Liver (tissue), 8 donors: ENCODE measurements at regions not wholly inside any gene's neighbourhood (a gene's known extent, or its start where the extent isn't known, plus 50 kb on each side); places are given as distances from the start of the nearest gene placed in this dataset.

Source experiments
- DNase-seq: peaks from one replicate; pipeline ENCODE4 v3.0.0-alpha.2; 2017; ENCODE audit warnings: low spot score
- H3K27ac ChIP-seq, 2 donors: one replicate each; pipeline ENCODE4 v1.7.0; 2013; ENCODE audit warnings: inconsistent platforms in 2 of 2, low read length in 2 of 2, control low read depth in 1 of 2, low read depth in 1 of 2, mild to moderate bottlenecking in 1 of 2
- H3K27me3 ChIP-seq, 4 donors: one replicate each; pipeline versions ENCODE4 v1.6.1 to v1.7.0; 2013; ENCODE audit warnings: low read length in 3 of 4, inconsistent platforms in 1 of 4, mild to moderate bottlenecking in 1 of 4, moderate library complexity in 1 of 4; ENCODE audit not compliant: control insufficient read depth in 4 of 4, insufficient read depth in 4 of 4
- H3K36me3 ChIP-seq, 4 donors: one replicate each; pipeline versions ENCODE4 v1.6.1 to v1.7.0; 2013; ENCODE audit warnings: low read length in 3 of 4, mild to moderate bottlenecking in 3 of 4, low read depth in 1 of 4, moderate library complexity in 1 of 4; ENCODE audit not compliant: control insufficient read depth in 4 of 4, insufficient read depth in 3 of 4
- H3K4me1 ChIP-seq, 4 donors: one replicate each; pipeline versions ENCODE4 v1.6.1 to v1.7.0; 2013; ENCODE audit warnings: low read length in 3 of 4, mild to moderate bottlenecking in 3 of 4, moderate library complexity in 1 of 4; ENCODE audit not compliant: control insufficient read depth in 4 of 4, insufficient read depth in 4 of 4
- H3K4me3 ChIP-seq, 3 donors: one replicate each; pipeline versions ENCODE4 v1.6.1 to v1.7.0; 2013; ENCODE audit warnings: low read length in 3 of 3, control low read depth in 1 of 3, low read depth in 1 of 3, mild to moderate bottlenecking in 1 of 3
- H3K9ac ChIP-seq, 2 donors: one replicate each; pipeline ENCODE4 v1.7.0; 2013; ENCODE audit warnings: low read length in 2 of 2, mild to moderate bottlenecking in 2 of 2, moderate library complexity in 2 of 2, control low read depth in 1 of 2, low read depth in 1 of 2
- H3K9me3 ChIP-seq, 4 donors: one replicate each; pipeline versions ENCODE4 v1.6.1 to v1.7.0; 2013; ENCODE audit warnings: low read length in 3 of 4; ENCODE audit not compliant: control insufficient read depth in 4 of 4
- EGR1 ChIP-seq, 2 donors: IDR thresholded peaks; 2 replicates each; pipeline ENCODE4 v1.6.1; 2016 to 2018; ENCODE audit warnings: antibody characterized with exemption in 2 of 2, low read depth in 2 of 2
- FOXA1 ChIP-seq: IDR thresholded peaks from 2 replicates; pipeline ENCODE4 v1.6.1; 2016; ENCODE audit warnings: antibody characterized with exemption
- FOXA2 ChIP-seq: IDR thresholded peaks from 2 replicates; pipeline ENCODE4 v1.6.1; 2016; ENCODE audit warnings: antibody characterized with exemption
- GABPA ChIP-seq, 2 donors: IDR thresholded peaks in 1 of 2; conservative IDR thresholded peaks in 1 of 2; 2 replicates each; pipeline ENCODE4 v1.6.1; 2016; ENCODE audit warnings: antibody characterized with exemption in 2 of 2, mild to moderate bottlenecking in 1 of 2, moderate library complexity in 1 of 2
- HNF4A ChIP-seq, 2 donors: conservative IDR thresholded peaks; 2 replicates each; pipeline ENCODE4 v1.6.1; 2016; ENCODE audit warnings: antibody characterized with exemption in 2 of 2, mild to moderate bottlenecking in 2 of 2
- HNF4G ChIP-seq: IDR thresholded peaks from 2 replicates; pipeline ENCODE4 v1.6.1; 2016; ENCODE audit warnings: antibody characterized with exemption
- JUND ChIP-seq, 2 donors: IDR thresholded peaks; 2 replicates each; pipeline ENCODE4 v1.6.1; 2016; ENCODE audit warnings: antibody characterized with exemption in 2 of 2
- NR2F2 ChIP-seq: IDR thresholded peaks from 2 replicates; pipeline ENCODE4 v1.6.1; 2016; ENCODE audit warnings: antibody characterized with exemption
- RAD21 ChIP-seq, 2 donors: IDR thresholded peaks; 2 replicates each; pipeline ENCODE4 v1.6.1; 2016; ENCODE audit warnings: antibody characterized with exemption in 2 of 2, mild to moderate bottlenecking in 2 of 2
- REST ChIP-seq: IDR thresholded peaks from 2 replicates; pipeline ENCODE4 v1.6.1; 2016; ENCODE audit warnings: antibody characterized with exemption, mild to moderate bottlenecking
- RXRA ChIP-seq, 2 donors: IDR thresholded peaks; 2 replicates each; pipeline ENCODE4 v1.6.1; 2017 to 2018; ENCODE audit warnings: antibody characterized with exemption in 2 of 2, mild to moderate bottlenecking in 1 of 2
- SP1 ChIP-seq: IDR thresholded peaks from 2 replicates; pipeline ENCODE4 v1.6.1; 2018; ENCODE audit warnings: antibody characterized with exemption, mild to moderate bottlenecking
- TAF1 ChIP-seq: conservative IDR thresholded peaks from 2 replicates; pipeline ENCODE4 v1.6.1; 2016; ENCODE audit warnings: antibody characterized with exemption, mild to moderate bottlenecking
- YY1 ChIP-seq: IDR thresholded peaks from 2 replicates; pipeline ENCODE4 v1.6.1; 2016; ENCODE audit warnings: antibody characterized with exemption, mild to moderate bottlenecking
- WGBS: extraction: QIAGEN DNeasy Blood & Tissue Kit; methylation state at CpG from one replicate; pipeline ENCODE4 v1.1.7; 2013; 5-methylcytosine and 5-hydroxymethylcytosine counted together
- TF ChIP-seq, protein P1 (sequence below): IDR thresholded peaks from 2 replicates; pipeline ENCODE4 v1.6.1; 2016; ENCODE audit warnings: antibody characterized with exemption
- TF ChIP-seq, protein P2 (sequence below): fragments of 150-350 bp; IDR thresholded peaks from 2 replicates; pipeline ENCODE4 v1.5.1; 2017; ENCODE audit warnings: improper control_type of control experiment, low read depth, low read length; ENCODE audit not compliant: missing input control
- TF ChIP-seq, protein P3 (sequence below): IDR thresholded peaks from 2 replicates; pipeline ENCODE4 v1.6.1; 2016; ENCODE audit warnings: antibody characterized with exemption
- TF ChIP-seq, protein P4 (sequence below): IDR thresholded peaks from 2 replicates; pipeline ENCODE4 v1.6.1; 2016; ENCODE audit warnings: antibody characterized with exemption
- donor health status: healthy.
- donor health status: healthy.
- donor health status: healthy.
- donor health status: healthy.
- donor health status: healthy.

DNA sequence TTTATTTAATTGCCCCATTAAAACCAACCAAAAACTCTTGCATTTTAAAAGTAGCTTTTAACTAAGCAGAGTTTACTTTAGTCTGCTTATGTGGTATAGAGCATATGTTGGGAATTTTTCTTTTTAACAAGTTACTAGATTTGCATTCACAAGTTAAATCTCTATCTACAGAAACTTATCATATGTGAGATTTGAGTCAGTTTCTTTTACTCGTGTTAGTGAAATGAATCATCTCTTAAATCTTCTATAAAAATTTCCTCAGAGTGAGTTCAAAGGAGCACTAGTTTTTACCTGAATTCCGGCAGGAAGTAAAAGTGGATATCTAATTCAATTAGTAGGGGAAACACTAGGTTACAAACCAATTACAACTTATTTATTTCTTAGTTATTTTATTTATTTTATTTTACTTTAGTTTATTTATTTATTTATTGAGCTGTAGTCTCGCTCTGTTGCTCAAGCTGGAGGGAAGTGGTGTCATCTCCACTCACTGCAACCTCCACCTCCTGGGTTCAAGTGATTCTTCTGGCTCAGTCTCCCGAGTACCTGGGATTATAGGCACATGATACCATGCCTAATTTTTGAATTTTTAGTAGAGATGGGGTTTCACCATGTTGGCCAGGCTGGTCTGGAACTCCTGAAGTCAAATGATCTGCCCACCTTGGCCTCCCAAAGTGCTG lies 1609.6 kb upstream of the B3GALT2 start:
- Histone ChIP-seq H3K4me3 (no peak overlapping the region), H3K4me1 (no peaks in the 10 kb centered on the region), H3K27ac (no peak overlapping the region), H3K9me3 (no peaks in the 10 kb centered on the region), H3K36me3 (no peaks in the 10 kb centered on the region), H3K9ac (no peak overlapping the region), H3K27me3 (no peaks in the 10 kb centered on the region)
- DNase-seq = no peak
- 76% methylated on average over 4 of the region's 4 CpGs for WGBS
- TF ChIP-seq, protein P1, sequence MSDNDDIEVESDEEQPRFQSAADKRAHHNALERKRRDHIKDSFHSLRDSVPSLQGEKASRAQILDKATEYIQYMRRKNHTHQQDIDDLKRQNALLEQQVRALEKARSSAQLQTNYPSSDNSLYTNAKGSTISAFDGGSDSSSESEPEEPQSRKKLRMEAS = no peak
- no peak for TF ChIP-seq HNF4A (conservative IDR thresholded peaks at IDR 0.05)
- TF ChIP-seq REST = no peak
- no peak for TF ChIP-seq FOXA1
- TF ChIP-seq JUND (IDR thresholded peaks at IDR 0.05) = no peak
- TF ChIP-seq YY1 = no peak
- TF ChIP-seq HNF4G = no peak
- TF ChIP-seq SP1 = no peak
- TF ChIP-seq, protein P2, sequence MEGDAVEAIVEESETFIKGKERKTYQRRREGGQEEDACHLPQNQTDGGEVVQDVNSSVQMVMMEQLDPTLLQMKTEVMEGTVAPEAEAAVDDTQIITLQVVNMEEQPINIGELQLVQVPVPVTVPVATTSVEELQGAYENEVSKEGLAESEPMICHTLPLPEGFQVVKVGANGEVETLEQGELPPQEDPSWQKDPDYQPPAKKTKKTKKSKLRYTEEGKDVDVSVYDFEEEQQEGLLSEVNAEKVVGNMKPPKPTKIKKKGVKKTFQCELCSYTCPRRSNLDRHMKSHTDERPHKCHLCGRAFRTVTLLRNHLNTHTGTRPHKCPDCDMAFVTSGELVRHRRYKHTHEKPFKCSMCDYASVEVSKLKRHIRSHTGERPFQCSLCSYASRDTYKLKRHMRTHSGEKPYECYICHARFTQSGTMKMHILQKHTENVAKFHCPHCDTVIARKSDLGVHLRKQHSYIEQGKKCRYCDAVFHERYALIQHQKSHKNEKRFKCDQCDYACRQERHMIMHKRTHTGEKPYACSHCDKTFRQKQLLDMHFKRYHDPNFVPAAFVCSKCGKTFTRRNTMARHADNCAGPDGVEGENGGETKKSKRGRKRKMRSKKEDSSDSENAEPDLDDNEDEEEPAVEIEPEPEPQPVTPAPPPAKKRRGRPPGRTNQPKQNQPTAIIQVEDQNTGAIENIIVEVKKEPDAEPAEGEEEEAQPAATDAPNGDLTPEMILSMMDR = no peak
- no peak for TF ChIP-seq TAF1
- TF ChIP-seq, protein P3, sequence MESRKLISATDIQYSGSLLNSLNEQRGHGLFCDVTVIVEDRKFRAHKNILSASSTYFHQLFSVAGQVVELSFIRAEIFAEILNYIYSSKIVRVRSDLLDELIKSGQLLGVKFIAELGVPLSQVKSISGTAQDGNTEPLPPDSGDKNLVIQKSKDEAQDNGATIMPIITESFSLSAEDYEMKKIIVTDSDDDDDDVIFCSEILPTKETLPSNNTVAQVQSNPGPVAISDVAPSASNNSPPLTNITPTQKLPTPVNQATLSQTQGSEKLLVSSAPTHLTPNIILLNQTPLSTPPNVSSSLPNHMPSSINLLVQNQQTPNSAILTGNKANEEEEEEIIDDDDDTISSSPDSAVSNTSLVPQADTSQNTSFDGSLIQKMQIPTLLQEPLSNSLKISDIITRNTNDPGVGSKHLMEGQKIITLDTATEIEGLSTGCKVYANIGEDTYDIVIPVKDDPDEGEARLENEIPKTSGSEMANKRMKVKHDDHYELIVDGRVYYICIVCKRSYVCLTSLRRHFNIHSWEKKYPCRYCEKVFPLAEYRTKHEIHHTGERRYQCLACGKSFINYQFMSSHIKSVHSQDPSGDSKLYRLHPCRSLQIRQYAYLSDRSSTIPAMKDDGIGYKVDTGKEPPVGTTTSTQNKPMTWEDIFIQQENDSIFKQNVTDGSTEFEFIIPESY = no peak
- TF ChIP-seq, protein P4, sequence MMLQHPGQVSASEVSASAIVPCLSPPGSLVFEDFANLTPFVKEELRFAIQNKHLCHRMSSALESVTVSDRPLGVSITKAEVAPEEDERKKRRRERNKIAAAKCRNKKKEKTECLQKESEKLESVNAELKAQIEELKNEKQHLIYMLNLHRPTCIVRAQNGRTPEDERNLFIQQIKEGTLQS = no peak
- TF ChIP-seq RXRA (IDR thresholded peaks at IDR 0.05) = no peak
- TF ChIP-seq FOXA2 = no peak
- no peak for TF ChIP-seq EGR1 (IDR thresholded peaks at IDR 0.05; ENCODE audit: low read depth in 2 of 2)
- TF ChIP-seq NR2F2 = no peak
- no peak for TF ChIP-seq RAD21 (IDR thresholded peaks at IDR 0.05)
- TF ChIP-seq GABPA (IDR thresholded peaks at IDR 0.05 in 1 of 2, conservative IDR thresholded peaks at IDR 0.05 in 1 of 2) = no peak
